ENCODE measurements at regions not wholly inside any gene's neighbourhood (a gene's known extent, or its start where the extent isn't known, plus 50 kb on each side); places are given as distances from the start of the nearest gene placed in this dataset.

GRCh38 chr2:133823226-133823550, 254.9 kb upstream of the NCKAP5 start:
- TF ChIP-seq EZH2phosphoT487 (IDR thresholded peaks at IDR 0.05; ENCODE audit: borderline replicate concordance, low read depth, low read length): no peak
- TF ChIP-seq, protein P1, sequence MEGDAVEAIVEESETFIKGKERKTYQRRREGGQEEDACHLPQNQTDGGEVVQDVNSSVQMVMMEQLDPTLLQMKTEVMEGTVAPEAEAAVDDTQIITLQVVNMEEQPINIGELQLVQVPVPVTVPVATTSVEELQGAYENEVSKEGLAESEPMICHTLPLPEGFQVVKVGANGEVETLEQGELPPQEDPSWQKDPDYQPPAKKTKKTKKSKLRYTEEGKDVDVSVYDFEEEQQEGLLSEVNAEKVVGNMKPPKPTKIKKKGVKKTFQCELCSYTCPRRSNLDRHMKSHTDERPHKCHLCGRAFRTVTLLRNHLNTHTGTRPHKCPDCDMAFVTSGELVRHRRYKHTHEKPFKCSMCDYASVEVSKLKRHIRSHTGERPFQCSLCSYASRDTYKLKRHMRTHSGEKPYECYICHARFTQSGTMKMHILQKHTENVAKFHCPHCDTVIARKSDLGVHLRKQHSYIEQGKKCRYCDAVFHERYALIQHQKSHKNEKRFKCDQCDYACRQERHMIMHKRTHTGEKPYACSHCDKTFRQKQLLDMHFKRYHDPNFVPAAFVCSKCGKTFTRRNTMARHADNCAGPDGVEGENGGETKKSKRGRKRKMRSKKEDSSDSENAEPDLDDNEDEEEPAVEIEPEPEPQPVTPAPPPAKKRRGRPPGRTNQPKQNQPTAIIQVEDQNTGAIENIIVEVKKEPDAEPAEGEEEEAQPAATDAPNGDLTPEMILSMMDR (conservative IDR thresholded peaks at IDR 0.05; ENCODE audit: low read length): no peak
- BruUV-seq (replicated peaks): no TSS peak
- no peaks in the 10 kb centered on the region for H3K9me2 ChIP-seq (ENCODE audit: insufficient read depth, low read length)
- H3K36me3 ChIP-seq (ENCODE audit: insufficient read depth, low read length): no peaks in the 10 kb centered on the region
- ChIA-PET POLR2A (no interaction called here), CTCF (ENCODE audit: unreplicated experiment) (no interaction called here)
- intact Hi-C loops (cut with micrococcal nuclease; ENCODE audit: unreplicated experiment): no loop called here
- H3K27ac ChIP-seq (ENCODE audit: low read depth, low read length, poor library complexity, severe bottlenecking): no peak overlapping the region
- H3K4me2 ChIP-seq (ENCODE audit: low read length): no peak overlapping the region
- DNase-seq (ENCODE audit: low spot score): no peak
- no peaks in the 10 kb centered on the region for H3K9me3 ChIP-seq (ENCODE audit: low read length)
- no peaks in the 10 kb centered on the region for H3K79me2 ChIP-seq (ENCODE audit: insufficient read depth, low read depth, low read length)
- no peaks in the 10 kb centered on the region for H4K20me1 ChIP-seq (ENCODE audit: insufficient read depth, low read length)
- no peaks in the 10 kb centered on the region for H3K4me1 ChIP-seq (ENCODE audit: insufficient read depth, low read length, poor library complexity, severe bottlenecking)
- no peak overlapping the region for H3K4me3 ChIP-seq (ENCODE audit: low read depth, low read length, poor library complexity, severe bottlenecking)
- no peak overlapping the region for H2AFZ ChIP-seq (ENCODE audit: low read length)

- no peak overlapping the region for H3K27ac ChIP-seq (ENCODE audit: low read depth, low read length, poor library complexity, severe bottlenecking)
- BruUV-seq (replicated peaks): no TSS peak
- H3K79me2 ChIP-seq (ENCODE audit: insufficient read depth, low read depth, low read length): no peaks in the 10 kb centered on the region
- no peak overlapping the region for H2AFZ ChIP-seq (ENCODE audit: low read length)
- no peaks in the 10 kb centered on the region for H4K20me1 ChIP-seq (ENCODE audit: insufficient read depth, low read length)
- intact Hi-C loops (cut with micrococcal nuclease; ENCODE audit: unreplicated experiment): no loop called here
- no peak overlapping the region for H3K4me2 ChIP-seq (ENCODE audit: low read length)
- H3K9me2 ChIP-seq (ENCODE audit: insufficient read depth, low read length): no peaks in the 10 kb centered on the region
- DNase-seq (ENCODE audit: low spot score): no peak
- H3K36me3 ChIP-seq (ENCODE audit: insufficient read depth, low read length): no peaks in the 10 kb centered on the region
- ChIA-PET POLR2A (no interaction called here), CTCF (ENCODE audit: unreplicated experiment) (no interaction called here)
- TF ChIP-seq, protein P1 (conservative IDR thresholded peaks at IDR 0.05; ENCODE audit: low read length): no peak
- no peak for TF ChIP-seq EZH2phosphoT487 (IDR thresholded peaks at IDR 0.05; ENCODE audit: borderline replicate concordance, low read depth, low read length)
- no peak overlapping the region for H3K4me3 ChIP-seq (ENCODE audit: low read depth, low read length, poor library complexity, severe bottlenecking)
- no peaks in the 10 kb centered on the region for H3K9me3 ChIP-seq (ENCODE audit: low read length)
- no peaks in the 10 kb centered on the region for H3K4me1 ChIP-seq (ENCODE audit: insufficient read depth, low read length, poor library complexity, severe bottlenecking)
These were observed 256.6 kb upstream of the NCKAP5 start for GRCh38 chr2:133824869-133825268.

GRCh38 chr2:133825778-133826177, 257.5 kb upstream of the NCKAP5 start:
- H3K27ac ChIP-seq (ENCODE audit: low read depth, low read length, poor library complexity, severe bottlenecking): no peak overlapping the region
- H3K36me3 ChIP-seq (ENCODE audit: insufficient read depth, low read length): no peaks in the 10 kb centered on the region
- no peak overlapping the region for H3K4me3 ChIP-seq (ENCODE audit: low read depth, low read length, poor library complexity, severe bottlenecking)
- no peaks in the 10 kb centered on the region for H3K4me1 ChIP-seq (ENCODE audit: insufficient read depth, low read length, poor library complexity, severe bottlenecking)
- no peak for TF ChIP-seq EZH2phosphoT487 (IDR thresholded peaks at IDR 0.05; ENCODE audit: borderline replicate concordance, low read depth, low read length)
- TF ChIP-seq, protein P1 (conservative IDR thresholded peaks at IDR 0.05; ENCODE audit: low read length): no peak
- no peak overlapping the region for H2AFZ ChIP-seq (ENCODE audit: low read length)
- no TSS peak for BruUV-seq (replicated peaks)
- no peaks in the 10 kb centered on the region for H3K9me3 ChIP-seq (ENCODE audit: low read length)
- no peaks in the 10 kb centered on the region for H3K9me2 ChIP-seq (ENCODE audit: insufficient read depth, low read length)
- no peaks in the 10 kb centered on the region for H4K20me1 ChIP-seq (ENCODE audit: insufficient read depth, low read length)
- intact Hi-C loops (cut with micrococcal nuclease; ENCODE audit: unreplicated experiment): no loop called here
- H3K79me2 ChIP-seq (ENCODE audit: insufficient read depth, low read depth, low read length): no peaks in the 10 kb centered on the region
- ChIA-PET CTCF (ENCODE audit: unreplicated experiment) (no interaction called here), POLR2A (no interaction called here)
- no peak for DNase-seq (ENCODE audit: low spot score)
- no peak overlapping the region for H3K4me2 ChIP-seq (ENCODE audit: low read length)
